ENCODE measurements at regions not wholly inside any gene's neighbourhood (a gene's known extent, or its start where the extent isn't known, plus 50 kb on each side); places are given as distances from the start of the nearest gene placed in this dataset.

DNA sequence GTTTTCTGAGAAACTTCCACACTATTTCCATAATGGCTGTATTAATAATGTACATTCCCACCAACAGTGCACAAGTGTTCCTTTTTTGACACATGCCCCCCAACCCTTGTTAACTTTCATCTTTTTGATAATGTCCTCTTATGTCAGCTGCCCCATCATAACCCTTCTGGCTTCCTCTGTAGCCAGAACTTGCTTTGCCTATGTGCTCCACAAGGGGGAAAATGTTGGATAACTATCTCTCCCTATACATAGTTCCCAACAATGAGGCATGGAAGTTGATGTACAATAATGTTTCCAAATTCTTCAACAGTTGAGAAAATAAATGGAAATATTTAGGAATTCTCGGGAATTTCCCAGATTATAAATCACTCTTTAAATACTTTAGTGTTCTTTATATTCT, 142.9 kb downstream of the ASB9 start:
- ATAC-seq (ENCODE audit: poor library complexity) = no peak
- intact Hi-C loops (cut with DNase I, micrococcal nuclease) = no loop called here
- H3K4me1 Mint-ChIP-seq (ENCODE audit: low read depth) = no peaks in the 10 kb centered on the region
- no peaks in the 10 kb centered on the region for H3K4me1 ChIP-seq (ENCODE audit: insufficient read depth, low read length)
- H3K4me3 ChIP-seq (ENCODE audit: low read length) = no peak overlapping the region
- TF ChIP-seq CTCF (IDR thresholded peaks at IDR 0.05) = no peak
- H3K27me3 Mint-ChIP-seq = peaks cover 5% of the 10 kb centered on the region
- no peaks in the 10 kb centered on the region for H3K9me3 Mint-ChIP-seq
- H3K36me3 ChIP-seq (ENCODE audit: insufficient read depth, low read length) = no peaks in the 10 kb centered on the region
- H3K27ac ChIP-seq (ENCODE audit: low read depth in 1 of 2, low read length in 2 of 2) = no peak overlapping the region
- H3K36me3 Mint-ChIP-seq (ENCODE audit: low read depth) = no peaks in the 10 kb centered on the region
- no peaks in the 10 kb centered on the region for H3K9me3 ChIP-seq (ENCODE audit: control insufficient read depth in 1 of 2, insufficient read depth in 1 of 2, low read length in 2 of 2)
- DNase-seq = no peak
- H3K4me3 Mint-ChIP-seq = no peak overlapping the region
- CTCF ChIA-PET = no interaction called here
- H3K27me3 ChIP-seq (ENCODE audit: control insufficient read depth in 1 of 2, insufficient read depth in 2 of 2, low read length in 2 of 2) = no peaks in the 10 kb centered on the region
- H3K27ac Mint-ChIP-seq = no peak overlapping the region
- POLR2A ChIA-PET = no interaction called here

DNA sequence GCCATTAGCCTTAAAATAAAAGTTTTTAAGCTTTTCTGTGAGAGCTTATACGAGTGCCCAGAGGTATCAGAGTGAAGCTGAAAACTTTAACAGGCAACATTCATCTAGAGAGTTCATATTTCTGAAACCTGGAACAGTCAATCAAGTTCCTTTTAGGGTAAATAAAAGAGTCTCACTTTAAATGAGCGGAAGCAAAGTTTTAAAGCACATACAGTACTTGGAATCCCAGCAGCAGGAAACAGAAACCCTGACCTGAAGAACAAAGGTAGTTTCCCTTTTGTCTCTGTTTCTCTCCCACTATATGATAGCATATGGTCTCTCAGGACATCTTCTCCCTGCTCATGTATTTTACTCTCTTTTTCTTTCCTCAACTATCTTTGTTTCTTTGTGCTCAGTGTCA, 153.0 kb downstream of the ASB9 start:
- no peaks in the 10 kb centered on the region for H3K27me3 Mint-ChIP-seq
- H3K36me3 Mint-ChIP-seq (ENCODE audit: low read depth) = no peaks in the 10 kb centered on the region
- ChIA-PET POLR2A (no interaction called here), CTCF (no interaction called here)
- Histone ChIP-seq H3K9me3 (ENCODE audit: control insufficient read depth in 1 of 2, insufficient read depth in 1 of 2, low read length in 2 of 2) (no peaks in the 10 kb centered on the region), H3K27ac (ENCODE audit: low read depth in 1 of 2, low read length in 2 of 2) (no peak overlapping the region), H3K36me3 (ENCODE audit: insufficient read depth, low read length) (no peaks in the 10 kb centered on the region), H3K4me1 (ENCODE audit: insufficient read depth, low read length) (no peaks in the 10 kb centered on the region), H3K27me3 (ENCODE audit: control insufficient read depth in 1 of 2, insufficient read depth in 2 of 2, low read length in 2 of 2) (no peaks in the 10 kb centered on the region), H3K4me3 (ENCODE audit: low read length) (no peak overlapping the region)
- H3K9me3 Mint-ChIP-seq = no peaks in the 10 kb centered on the region
- no peak overlapping the region for H3K27ac Mint-ChIP-seq
- TF ChIP-seq CTCF (IDR thresholded peaks at IDR 0.05) = no peak
- DNase-seq = peak in 1 of 14 experiments; percentile 22
- intact Hi-C loops (cut with DNase I, micrococcal nuclease) = no loop called here
- no peak for ATAC-seq (ENCODE audit: poor library complexity)
- no peaks in the 10 kb centered on the region for H3K4me1 Mint-ChIP-seq (ENCODE audit: low read depth)
- no peak overlapping the region for H3K4me3 Mint-ChIP-seq

DNA sequence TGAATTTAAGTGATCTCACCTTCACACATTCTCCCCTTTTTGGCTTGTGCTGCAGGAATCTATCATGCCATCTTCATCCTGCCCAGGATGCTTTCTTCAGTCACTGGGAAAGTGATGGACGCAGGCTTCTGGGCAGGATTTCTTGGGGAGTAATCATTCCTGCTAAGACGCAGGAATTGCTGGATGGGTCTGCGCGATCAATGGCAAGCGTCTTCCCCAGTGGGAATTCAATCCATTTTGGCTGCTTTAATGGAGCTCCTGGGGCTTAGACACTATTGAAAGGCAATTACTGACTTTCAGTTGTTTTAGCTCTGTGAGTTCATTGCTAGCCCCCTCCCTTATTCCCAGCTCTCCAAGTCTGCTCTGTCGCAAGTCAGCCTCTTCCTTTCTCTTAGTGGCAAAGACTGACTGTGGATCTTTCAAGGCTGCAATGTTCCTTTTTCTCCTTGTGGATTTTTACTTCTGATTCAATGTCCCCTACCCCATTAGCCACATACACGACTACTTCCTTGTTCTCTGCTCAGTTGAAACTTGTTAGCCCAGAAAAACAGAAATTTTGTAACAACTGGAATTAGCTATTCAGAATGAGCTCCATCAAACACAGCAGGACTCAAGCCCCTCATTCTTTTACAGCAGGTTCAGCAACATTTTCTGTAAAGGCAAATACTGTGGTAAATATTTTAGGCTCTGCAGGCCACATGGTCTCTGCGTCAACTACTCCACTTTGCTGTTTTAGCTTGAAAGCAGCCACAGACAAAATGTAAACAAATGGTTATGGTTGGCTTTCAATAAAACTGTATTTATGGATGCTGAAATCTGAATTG, 154.9 kb downstream of the ASB9 start:
- CTCF ChIA-PET = no interaction called here

More for the DNA sequence above, 154.9 kb downstream of the ASB9 start:
- intact Hi-C loops (cut with DNase I, micrococcal nuclease) = no loop called here
- H3K4me3 ChIP-seq (ENCODE audit: low read length) = no peak overlapping the region
- H3K4me1 ChIP-seq (ENCODE audit: insufficient read depth, low read length) = no peaks in the 10 kb centered on the region
- Mint-ChIP-seq H3K4me3 (no peak overlapping the region), H3K4me1 (ENCODE audit: low read depth) (no peaks in the 10 kb centered on the region), H3K27ac (no peak overlapping the region), H3K9me3 (no peaks in the 10 kb centered on the region), H3K36me3 (ENCODE audit: low read depth) (no peaks in the 10 kb centered on the region), H3K27me3 (no peaks in the 10 kb centered on the region)
- DNase-seq (no peak), ATAC-seq (ENCODE audit: poor library complexity) (no peak)
- POLR2A ChIA-PET = no interaction called here
- no peak overlapping the region for H3K27ac ChIP-seq (ENCODE audit: low read depth in 1 of 2, low read length in 2 of 2)
- no peaks in the 10 kb centered on the region for H3K36me3 ChIP-seq (ENCODE audit: insufficient read depth, low read length)
- no peaks in the 10 kb centered on the region for H3K9me3 ChIP-seq (ENCODE audit: control insufficient read depth in 1 of 2, insufficient read depth in 1 of 2, low read length in 2 of 2)
- no peak for TF ChIP-seq CTCF (IDR thresholded peaks at IDR 0.05)
- no peaks in the 10 kb centered on the region for H3K27me3 ChIP-seq (ENCODE audit: control insufficient read depth in 1 of 2, insufficient read depth in 2 of 2, low read length in 2 of 2)

All from CD4-positive, alpha-beta T cell (primary cell).